Esophagus (tissue), 2 donors: ENCODE measurements at regions not wholly inside any gene's neighbourhood (a gene's known extent, or its start where the extent isn't known, plus 50 kb on each side); places are given as distances from the start of the nearest gene placed in this dataset.
"Not testable (repeated sequence)": the region's sequence is repeated elsewhere in the genome, so short reads cannot be mapped to it uniquely, and the experiment has no call there.

Source experiments
- H3K27ac ChIP-seq, 2 donors: one replicate each; pipeline ENCODE4 v1.5.1; 2013; ENCODE audit warnings: low read depth in 2 of 2, mild to moderate bottlenecking in 2 of 2, inconsistent platforms in 1 of 2, low read length in 1 of 2, moderate library complexity in 1 of 2
- H3K27me3 ChIP-seq, 2 donors: one replicate each; pipeline ENCODE4 v1.6.1; 2013; ENCODE audit warnings: low read length in 2 of 2, control low read depth in 1 of 2, mild to moderate bottlenecking in 1 of 2; ENCODE audit not compliant: insufficient read depth in 2 of 2, control insufficient read depth in 1 of 2
- H3K36me3 ChIP-seq, 2 donors: one replicate each; pipeline ENCODE4 v1.6.1; 2013; ENCODE audit warnings: low read length in 1 of 2; ENCODE audit not compliant: control insufficient read depth in 2 of 2, insufficient read depth in 2 of 2
- H3K4me1 ChIP-seq, 2 donors: one replicate each; pipeline ENCODE4 v1.6.1; 2013; ENCODE audit warnings: low read length in 1 of 2; ENCODE audit not compliant: control insufficient read depth in 2 of 2, insufficient read depth in 2 of 2
- H3K4me3 ChIP-seq, 2 donors: one replicate each; pipeline ENCODE4 v1.5.1; 2013; ENCODE audit warnings: low read length in 2 of 2, mild to moderate bottlenecking in 2 of 2, low read depth in 1 of 2, moderate library complexity in 1 of 2
- H3K9me3 ChIP-seq, 2 donors: one replicate each; pipeline ENCODE4 v1.6.1; 2013; ENCODE audit warnings: mild to moderate bottlenecking in 2 of 2, low read depth in 1 of 2, low read length in 1 of 2, moderate library complexity in 1 of 2; ENCODE audit not compliant: control insufficient read depth in 2 of 2, insufficient read depth in 1 of 2
- WGBS, 2 donors: extraction: QIAGEN DNeasy Blood & Tissue Kit; methylation state at CpG; one replicate each; pipeline ENCODE4 v1.1.7; 2013; 5-methylcytosine and 5-hydroxymethylcytosine counted together
- donor health status: healthy with polysubstance abuse.
- donor health status: Bipolar disorder and iron deficiency.

- 50 to 76% methylated on average over 1 of the region's 1 CpG for WGBS, 2 donors
- Histone ChIP-seq H3K9me3 (peaks cover 0 to 2% of the 10 kb centered on the region in 2 donors), H3K4me3 (no peak overlapping the region), H3K4me1 (no peaks in the 10 kb centered on the region), H3K27ac (no peak overlapping the region), H3K27me3 (no peaks in the 10 kb centered on the region), H3K36me3 (no peaks in the 10 kb centered on the region)
Observed at GRCh38 chrX:137118536-137118935, 84.7 kb upstream of the GPR101 start.

GRCh38 chrX:137118136-137118535 lies 84.3 kb upstream of the GPR101 start:
- no peak overlapping the region for H3K4me3 ChIP-seq
- WGBS, 2 donors = 37 to 39% methylated on average over 2 of the region's 2 CpGs
- no peak overlapping the region for H3K27ac ChIP-seq
- no peaks in the 10 kb centered on the region for H3K4me1 ChIP-seq
- no peaks in the 10 kb centered on the region for H3K27me3 ChIP-seq
- H3K36me3 ChIP-seq = no peaks in the 10 kb centered on the region
- H3K9me3 ChIP-seq = peaks cover 0 to 2% of the 10 kb centered on the region in 2 donors

GRCh38 chrX:137107877-137108276 lies 74.1 kb upstream of the GPR101 start:
- not testable (repeated sequence) for H3K27ac ChIP-seq, H3K4me1 ChIP-seq, H3K4me3 ChIP-seq, H3K36me3 ChIP-seq, H3K9me3 ChIP-seq, H3K27me3 ChIP-seq
- WGBS, 2 donors = 97 to 100% methylated on average over 3 of the region's 3 CpGs

GRCh38 chrX:137101273-137101990 lies 67.6 kb upstream of the GPR101 start:
- no peaks in the 10 kb centered on the region for H3K36me3 ChIP-seq
- H3K4me3 ChIP-seq = no peak overlapping the region
- no peaks in the 10 kb centered on the region for H3K27me3 ChIP-seq
- 69 to 73% methylated on average over 7 of the region's 7 CpGs for WGBS, 2 donors
- H3K27ac ChIP-seq = no peak overlapping the region
- H3K9me3 ChIP-seq = no peaks in the 10 kb centered on the region
- no peaks in the 10 kb centered on the region for H3K4me1 ChIP-seq
